Mucosa of descending colon (tissue), 3 donors: ENCODE measurements at regions not wholly inside any gene's neighbourhood (a gene's known extent, or its start where the extent isn't known, plus 50 kb on each side); places are given as distances from the start of the nearest gene placed in this dataset.
A peak's percentile ranks its signal among the peaks of the same experiment; 100 is the strongest.

ENCODE experiments used
- ATAC-seq: fragments of 200-7000 bp; cut with Tn5 transposase; one replicate; pipeline ENCODE4 v1.9.1; 2020; ENCODE audit warnings: mild to moderate bottlenecking, moderate library complexity
- DNase-seq, 3 donors: peaks; one replicate each; pipeline ENCODE4 v3.0.0-alpha.2; 2020
- H3K36me3 ChIP-seq: fragments of 200-600 bp; one replicate; pipeline ENCODE4 v1.8.0; 2021; ENCODE audit warnings: low read depth, mild to moderate bottlenecking
- H3K4me1 ChIP-seq: fragments of 200-600 bp; one replicate; pipeline ENCODE4 v1.8.0; 2021; ENCODE audit warnings: low read depth, mild to moderate bottlenecking
- H3K4me3 ChIP-seq: fragments of 200-600 bp; one replicate; pipeline ENCODE4 v1.8.0; 2021; ENCODE audit warnings: mild to moderate bottlenecking
- H3K9me3 ChIP-seq: fragments of 200-600 bp; one replicate; pipeline ENCODE4 v1.8.0; 2021; ENCODE audit warnings: mild to moderate bottlenecking
- intact Hi-C, 2 donors: fragments of 100-400 bp; cut with DNase I in 1 of 2; cut with micrococcal nuclease in 1 of 2; formaldehyde crosslinking; loops; one replicate each; pipeline versions ENCODE4 v1.11.0 to v1.11.1; 2022; cut with DNase I, micrococcal nuclease
- TF ChIP-seq, protein P1 (sequence below): fragments of 200-600 bp; IDR thresholded peaks from one replicate; pipeline ENCODE4 v1.8.0; 2022; ENCODE audit warnings: antibody characterized with exemption, mild to moderate bottlenecking
- donor health status: DM: no; HTN: no; CAD: no; lungs with moderate emphysema.
- donor health status: DM: no; HTN: no; CAD: no.
- donor health status: DM: no; HTN: yes; CAD: no.

DNA sequence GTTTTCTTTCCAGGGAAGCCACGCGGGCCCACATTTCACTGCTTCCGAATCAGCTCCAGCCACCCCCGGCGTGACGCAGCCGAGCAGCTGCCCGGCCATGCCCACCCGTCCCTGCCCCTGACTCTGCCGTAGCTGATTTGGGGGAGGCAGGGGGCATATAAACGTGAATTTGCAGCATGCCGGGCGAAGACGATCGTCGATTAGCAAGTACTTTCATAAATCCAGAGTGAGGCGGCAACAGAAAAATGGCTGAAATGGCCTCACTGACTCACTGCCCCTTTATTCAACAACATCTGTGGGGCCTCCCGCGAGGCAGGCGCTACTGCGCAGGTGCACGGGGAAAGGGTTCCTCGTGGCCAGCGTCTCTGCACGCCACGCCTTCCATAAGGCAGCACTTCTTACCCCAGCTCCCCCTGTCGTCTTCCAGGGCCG lies 118.0 kb downstream of the DLL1 start:
- H3K36me3 ChIP-seq, result no peaks in the 10 kb centered on the region
- DNase-seq, result no peak
- ATAC-seq, result no peak
- H3K4me3 ChIP-seq, result no peak overlapping the region
- H3K4me1 ChIP-seq, result no peaks in the 10 kb centered on the region
- TF ChIP-seq, protein P1, sequence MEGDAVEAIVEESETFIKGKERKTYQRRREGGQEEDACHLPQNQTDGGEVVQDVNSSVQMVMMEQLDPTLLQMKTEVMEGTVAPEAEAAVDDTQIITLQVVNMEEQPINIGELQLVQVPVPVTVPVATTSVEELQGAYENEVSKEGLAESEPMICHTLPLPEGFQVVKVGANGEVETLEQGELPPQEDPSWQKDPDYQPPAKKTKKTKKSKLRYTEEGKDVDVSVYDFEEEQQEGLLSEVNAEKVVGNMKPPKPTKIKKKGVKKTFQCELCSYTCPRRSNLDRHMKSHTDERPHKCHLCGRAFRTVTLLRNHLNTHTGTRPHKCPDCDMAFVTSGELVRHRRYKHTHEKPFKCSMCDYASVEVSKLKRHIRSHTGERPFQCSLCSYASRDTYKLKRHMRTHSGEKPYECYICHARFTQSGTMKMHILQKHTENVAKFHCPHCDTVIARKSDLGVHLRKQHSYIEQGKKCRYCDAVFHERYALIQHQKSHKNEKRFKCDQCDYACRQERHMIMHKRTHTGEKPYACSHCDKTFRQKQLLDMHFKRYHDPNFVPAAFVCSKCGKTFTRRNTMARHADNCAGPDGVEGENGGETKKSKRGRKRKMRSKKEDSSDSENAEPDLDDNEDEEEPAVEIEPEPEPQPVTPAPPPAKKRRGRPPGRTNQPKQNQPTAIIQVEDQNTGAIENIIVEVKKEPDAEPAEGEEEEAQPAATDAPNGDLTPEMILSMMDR, result no peak
- no peaks in the 10 kb centered on the region for H3K9me3 ChIP-seq
- intact Hi-C loops, result no loop called here

- intact Hi-C loops, result no loop called here
Measured at GRCh38 chr6:170172392-170172791, 118.5 kb downstream of the DLL1 start.

GRCh38 chr6:170167657-170168159 lies 123.2 kb downstream of the DLL1 start:
- TF ChIP-seq, protein P1, result no peak
- DNase-seq (peak in 1 of 3 donors; percentile 34), ATAC-seq (no peak)
- no peaks in the 10 kb centered on the region for H3K36me3 ChIP-seq
- H3K4me3 ChIP-seq, result no peak overlapping the region
- intact Hi-C loops, result no loop called here
- no peaks in the 10 kb centered on the region for H3K9me3 ChIP-seq
- H3K4me1 ChIP-seq, result no peaks in the 10 kb centered on the region

More at GRCh38 chr6:170172392-170172791, 118.5 kb downstream of the DLL1 start:
- no peaks in the 10 kb centered on the region for H3K36me3 ChIP-seq
- ATAC-seq, result no peak
- TF ChIP-seq, protein P1, result no peak
- no peaks in the 10 kb centered on the region for H3K9me3 ChIP-seq
- DNase-seq, result no peak
- H3K4me3 ChIP-seq, result no peak overlapping the region
- H3K4me1 ChIP-seq, result no peaks in the 10 kb centered on the region

DNA sequence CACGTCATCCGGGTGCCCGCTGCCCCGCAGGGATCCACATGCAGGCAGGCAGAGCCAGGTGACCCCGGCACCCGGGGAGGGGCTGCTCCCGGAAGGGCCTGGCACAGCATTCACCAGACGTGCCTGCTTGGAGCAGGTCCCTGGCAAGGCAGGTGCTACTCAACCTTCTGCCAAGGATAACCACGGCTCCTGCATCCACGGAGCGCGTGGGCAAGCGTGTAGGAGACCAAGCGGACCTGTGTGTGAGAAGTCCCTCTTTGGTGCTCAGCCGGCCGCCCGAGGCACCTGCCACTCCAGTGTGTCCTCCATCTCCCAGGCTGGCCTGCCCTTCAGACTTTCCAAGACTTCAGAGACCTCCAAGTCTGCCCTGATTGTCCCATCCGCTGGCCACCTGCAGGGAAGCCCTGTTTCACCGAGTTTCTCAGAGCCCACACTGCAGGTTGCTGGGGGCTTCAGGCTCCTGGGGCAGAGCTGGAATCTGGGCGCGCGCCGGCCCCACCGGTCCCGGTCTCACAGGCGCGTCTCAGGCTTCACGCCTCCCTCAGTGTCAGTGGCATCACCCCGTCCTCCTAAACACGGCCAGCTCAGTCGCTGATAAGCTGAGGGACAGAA lies 124.3 kb downstream of the DLL1 start:
- H3K4me1 ChIP-seq, result no peaks in the 10 kb centered on the region
- no peaks in the 10 kb centered on the region for H3K36me3 ChIP-seq
- no peaks in the 10 kb centered on the region for H3K9me3 ChIP-seq
- intact Hi-C loops, result no loop called here
- TF ChIP-seq, protein P1, result no peak
- peak in 1 of 3 donors; percentile 22 for DNase-seq
- no peak for ATAC-seq
- H3K4me3 ChIP-seq, result no peak overlapping the region

DNA sequence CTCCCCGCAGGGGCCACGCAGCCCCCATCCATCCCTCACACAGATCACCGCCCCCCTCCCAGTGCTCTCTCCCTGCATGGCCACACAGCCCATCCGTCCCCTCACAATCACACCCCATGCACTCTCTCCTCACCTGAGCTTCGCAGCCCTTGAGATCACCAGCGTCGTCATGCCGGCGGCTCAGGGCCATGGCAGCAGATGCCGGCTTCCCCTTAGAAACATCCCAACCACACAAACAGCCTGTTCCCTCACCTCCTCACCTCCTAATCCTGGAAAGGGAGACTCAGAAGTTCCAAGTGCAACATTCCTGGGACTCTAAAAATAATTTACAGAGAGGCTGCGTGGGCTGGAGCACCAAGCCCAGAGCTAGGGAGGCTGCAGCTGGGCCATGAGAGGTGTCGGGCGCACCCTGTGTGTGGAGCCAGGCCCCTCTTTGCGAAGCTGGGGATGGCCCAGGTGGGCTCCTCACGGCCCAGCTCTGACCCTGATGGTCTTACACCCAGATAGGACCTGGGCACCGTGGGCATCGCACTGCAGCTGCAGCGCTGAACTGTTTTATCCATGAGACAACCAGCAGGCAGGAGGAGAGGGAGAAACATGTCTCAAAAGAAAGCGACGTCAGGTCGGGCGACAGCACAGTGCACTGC lies 125.3 kb downstream of the DLL1 start:
- peak; percentile 15 for ATAC-seq
- intact Hi-C loops, result no loop called here
- TF ChIP-seq, protein P1, result no peak
- Histone ChIP-seq H3K36me3 (no peaks in the 10 kb centered on the region), H3K4me3 (no peak overlapping the region), H3K9me3 (no peaks in the 10 kb centered on the region), H3K4me1 (no peaks in the 10 kb centered on the region)
- peak in 1 of 3 donors; percentile 29 for DNase-seq
